ENCODE measurements at regions not wholly inside any gene's neighbourhood (a gene's known extent, or its start where the extent isn't known, plus 50 kb on each side); places are given as distances from the start of the nearest gene placed in this dataset.
"Not testable (repeated sequence)": the region's sequence is repeated elsewhere in the genome, so short reads cannot be mapped to it uniquely, and the experiment has no call there.

- Mint-ChIP-seq H3K27ac (no peak overlapping the region), H3K9me3 (peaks cover 7 to 8% of the 10 kb centered on the region in 2 donors), H3K36me3 (ENCODE audit: insufficient read depth in 2 of 2) (peaks cover 0 to 3% of the 10 kb centered on the region in 2 donors), H3K4me3 (no peak overlapping the region), H3K27me3 (ENCODE audit: low read depth) (no peaks in the 10 kb centered on the region), H3K4me1 (ENCODE audit: low read depth) (no peaks in the 10 kb centered on the region)
- DNase-seq (no peak), ATAC-seq (replicated peaks in 1 of 2) (no peak)
These were observed 821.1 kb upstream of the EEF2KMT start for GRCh38 chr16:5918567-5919130.

- H3K27me3 Mint-ChIP-seq (ENCODE audit: low read depth), result no peaks in the 10 kb centered on the region
These were observed 820.0 kb upstream of the EEF2KMT start for GRCh38 chr16:5917436-5918195.

GRCh38 chr16:5916711-5917191, 819.2 kb upstream of the EEF2KMT start:
- no peak overlapping the region for H3K27ac Mint-ChIP-seq
- ATAC-seq (replicated peaks in 1 of 2), result no peak
- H3K4me1 Mint-ChIP-seq (ENCODE audit: low read depth), result no peaks in the 10 kb centered on the region
- no peak for DNase-seq
- H3K36me3 Mint-ChIP-seq (ENCODE audit: insufficient read depth in 2 of 2), result peaks cover 0 to 3% of the 10 kb centered on the region in 2 donors
- H3K27me3 Mint-ChIP-seq (ENCODE audit: low read depth), result no peaks in the 10 kb centered on the region
- no peak overlapping the region for H3K4me3 Mint-ChIP-seq
- peaks cover 8 to 9% of the 10 kb centered on the region in 2 donors for H3K9me3 Mint-ChIP-seq

More at GRCh38 chr16:5917436-5918195, 820.0 kb upstream of the EEF2KMT start:
- no peak for ATAC-seq (replicated peaks in 1 of 2)
- no peak for DNase-seq
- Mint-ChIP-seq H3K36me3 (ENCODE audit: insufficient read depth in 2 of 2) (peaks cover 0 to 3% of the 10 kb centered on the region in 2 donors), H3K4me3 (no peak overlapping the region), H3K4me1 (ENCODE audit: low read depth) (no peaks in the 10 kb centered on the region), H3K9me3 (peaks cover 7 to 8% of the 10 kb centered on the region in 2 donors), H3K27ac (no peak overlapping the region)

GRCh38 chr16:5911241-5911640, 813.6 kb upstream of the EEF2KMT start:
- Mint-ChIP-seq H3K9me3 (peaks cover 2 to 7% of the 10 kb centered on the region in 2 donors), H3K4me3 (no peak overlapping the region), H3K4me1 (ENCODE audit: low read depth) (no peaks in the 10 kb centered on the region)

GRCh38 chr16:5909556-5909955, 812.0 kb upstream of the EEF2KMT start:
- not testable (repeated sequence) for DNase-seq; H3K27ac Mint-ChIP-seq; H3K9me3 Mint-ChIP-seq; H3K4me1 Mint-ChIP-seq (ENCODE audit: low read depth); H3K27me3 Mint-ChIP-seq (ENCODE audit: low read depth); H3K4me3 Mint-ChIP-seq; H3K36me3 Mint-ChIP-seq (ENCODE audit: insufficient read depth in 2 of 2); ATAC-seq (replicated peaks in 1 of 2)

More at GRCh38 chr16:5911241-5911640, 813.6 kb upstream of the EEF2KMT start:
- DNase-seq (no peak), ATAC-seq (replicated peaks in 1 of 2) (no peak)
- H3K27ac Mint-ChIP-seq, result no peak overlapping the region
- no peaks in the 10 kb centered on the region for H3K36me3 Mint-ChIP-seq (ENCODE audit: insufficient read depth in 2 of 2)
- no peaks in the 10 kb centered on the region for H3K27me3 Mint-ChIP-seq (ENCODE audit: low read depth)

- DNase-seq (no peak), ATAC-seq (replicated peaks in 1 of 2) (no peak)
- Mint-ChIP-seq H3K27me3 (ENCODE audit: low read depth) (no peaks in the 10 kb centered on the region), H3K27ac (no peak overlapping the region), H3K9me3 (peaks cover 2 to 5% of the 10 kb centered on the region in 2 donors), H3K36me3 (ENCODE audit: insufficient read depth in 2 of 2) (peaks cover 0 to 1% of the 10 kb centered on the region in 2 donors), H3K4me1 (ENCODE audit: low read depth) (no peaks in the 10 kb centered on the region), H3K4me3 (no peak overlapping the region)
These were observed 809.9 kb upstream of the EEF2KMT start for GRCh38 chr16:5907544-5907943.

- no peaks in the 10 kb centered on the region for H3K27me3 Mint-ChIP-seq (ENCODE audit: low read depth)
- no peak overlapping the region for H3K4me3 Mint-ChIP-seq
- ATAC-seq (replicated peaks in 1 of 2), result no peak
- H3K27ac Mint-ChIP-seq, result no peak overlapping the region
- DNase-seq, result no peak
- H3K9me3 Mint-ChIP-seq, result peaks cover 3 to 5% of the 10 kb centered on the region in 2 donors
- peaks cover 0 to 1% of the 10 kb centered on the region in 2 donors for H3K36me3 Mint-ChIP-seq (ENCODE audit: insufficient read depth in 2 of 2)
- no peaks in the 10 kb centered on the region for H3K4me1 Mint-ChIP-seq (ENCODE audit: low read depth)
These were observed 808.8 kb upstream of the EEF2KMT start for GRCh38 chr16:5906351-5906750.

GRCh38 chr16:5905935-5906334, 808.3 kb upstream of the EEF2KMT start:
- H3K27me3 Mint-ChIP-seq (ENCODE audit: low read depth), result no peaks in the 10 kb centered on the region
- ATAC-seq (replicated peaks in 1 of 2) (no peak), DNase-seq (no peak)
- no peak overlapping the region for H3K27ac Mint-ChIP-seq
- peaks cover 0 to 1% of the 10 kb centered on the region in 2 donors for H3K36me3 Mint-ChIP-seq (ENCODE audit: insufficient read depth in 2 of 2)
- H3K4me1 Mint-ChIP-seq (ENCODE audit: low read depth), result no peaks in the 10 kb centered on the region
- peaks cover 3 to 6% of the 10 kb centered on the region in 2 donors for H3K9me3 Mint-ChIP-seq
- H3K4me3 Mint-ChIP-seq, result no peak overlapping the region

- Mint-ChIP-seq H3K4me1 (ENCODE audit: low read depth) (no peaks in the 10 kb centered on the region), H3K36me3 (ENCODE audit: insufficient read depth in 2 of 2) (peaks cover 0 to 2% of the 10 kb centered on the region in 2 donors), H3K27me3 (ENCODE audit: low read depth) (no peaks in the 10 kb centered on the region), H3K9me3 (peaks cover 8 to 11% of the 10 kb centered on the region in 2 donors), H3K27ac (no peak overlapping the region), H3K4me3 (no peak overlapping the region)
- DNase-seq (no peak), ATAC-seq (replicated peaks in 1 of 2) (no peak)
These were observed 806.2 kb upstream of the EEF2KMT start for GRCh38 chr16:5903832-5904231.

GRCh38 chr16:5903153-5903552, 805.6 kb upstream of the EEF2KMT start:
- Mint-ChIP-seq H3K4me3 (no peak overlapping the region), H3K36me3 (ENCODE audit: insufficient read depth in 2 of 2) (peaks cover 0 to 2% of the 10 kb centered on the region in 2 donors), H3K9me3 (peaks cover 8 to 12% of the 10 kb centered on the region in 2 donors), H3K4me1 (ENCODE audit: low read depth) (no peaks in the 10 kb centered on the region), H3K27me3 (ENCODE audit: low read depth) (no peaks in the 10 kb centered on the region), H3K27ac (no peak overlapping the region)
- ATAC-seq (replicated peaks in 1 of 2), result no peak
- no peak for DNase-seq

GRCh38 chr16:5900046-5900445, 802.5 kb upstream of the EEF2KMT start:
- no peak for ATAC-seq (replicated peaks in 1 of 2)
- Mint-ChIP-seq H3K4me1 (ENCODE audit: low read depth) (no peaks in the 10 kb centered on the region), H3K27me3 (ENCODE audit: low read depth) (no peaks in the 10 kb centered on the region), H3K9me3 (peaks cover 9 to 13% of the 10 kb centered on the region in 2 donors), H3K36me3 (ENCODE audit: insufficient read depth in 2 of 2) (peaks cover 0 to 2% of the 10 kb centered on the region in 2 donors), H3K4me3 (no peak overlapping the region), H3K27ac (no peak overlapping the region)
- DNase-seq, result no peak

GRCh38 chr16:5895976-5896375, 798.4 kb upstream of the EEF2KMT start:
- DNase-seq (no peak), ATAC-seq (replicated peaks in 1 of 2) (no peak)
- Mint-ChIP-seq H3K36me3 (ENCODE audit: insufficient read depth in 2 of 2) (peaks cover 0 to 1% of the 10 kb centered on the region in 2 donors), H3K27me3 (ENCODE audit: low read depth) (no peaks in the 10 kb centered on the region), H3K9me3 (peaks cover 8 to 11% of the 10 kb centered on the region in 2 donors), H3K4me3 (no peak overlapping the region), H3K4me1 (ENCODE audit: low read depth) (no peaks in the 10 kb centered on the region), H3K27ac (no peak overlapping the region)

GRCh38 chr16:5895137-5895536, 797.5 kb upstream of the EEF2KMT start:
- peaks cover 8 to 10% of the 10 kb centered on the region in 2 donors for H3K9me3 Mint-ChIP-seq
- H3K4me1 Mint-ChIP-seq (ENCODE audit: low read depth), result no peaks in the 10 kb centered on the region
- ATAC-seq (replicated peaks in 1 of 2) (no peak), DNase-seq (no peak)
- peaks cover 0 to under 1% of the 10 kb centered on the region in 2 donors for H3K36me3 Mint-ChIP-seq (ENCODE audit: insufficient read depth in 2 of 2)
- H3K27me3 Mint-ChIP-seq (ENCODE audit: low read depth), result no peaks in the 10 kb centered on the region
- H3K4me3 Mint-ChIP-seq, result no peak overlapping the region
- no peak overlapping the region for H3K27ac Mint-ChIP-seq
